Smooth muscle cell (in vitro differentiated cells): ENCODE measurements at regions not wholly inside any gene's neighbourhood (a gene's known extent, or its start where the extent isn't known, plus 50 kb on each side); places are given as distances from the start of the nearest gene placed in this dataset.

ENCODE experiments used
- DNase-seq: peaks from one replicate; lab custom pipeline; 2025; ENCODE audit not compliant: unreplicated experiment; lab: John Stamatoyannopoulos, UW
- H2AFZ ChIP-seq: fragments of 200-600 bp; sonication (generic); 2 replicates; pipeline ENCODE4 v1.6.0; 2016; ENCODE audit warnings: antibody characterized with exemption, low read depth, mild to moderate bottlenecking
- H3F3A ChIP-seq: fragments of 200-600 bp; sonication (generic); 2 replicates; pipeline ENCODE4 v1.6.0; 2017; ENCODE audit warnings: antibody characterized with exemption, low read depth
- H3K27ac ChIP-seq: fragments of 200-600 bp; sonication (generic); 2 replicates; pipeline ENCODE4 v1.5.1; 2016; ENCODE audit warnings: low read depth, mild to moderate bottlenecking
- H3K27me3 ChIP-seq: fragments of 200-600 bp; sonication (generic); 2 replicates; pipeline ENCODE4 v1.6.1; 2016; ENCODE audit warnings: low read depth, mild to moderate bottlenecking
- H3K36me3 ChIP-seq: fragments of 200-600 bp; sonication (generic); 2 replicates; pipeline ENCODE4 v1.5.1; 2016; ENCODE audit warnings: low read depth
- H3K4me1 ChIP-seq: fragments of 200-600 bp; sonication (generic); 2 replicates; pipeline ENCODE4 v1.5.1; 2016; ENCODE audit warnings: low read depth
- H3K4me2 ChIP-seq: fragments of 200-600 bp; sonication (generic); 2 replicates; pipeline ENCODE4 v1.6.0; 2016; ENCODE audit warnings: mild to moderate bottlenecking
- H3K4me3 ChIP-seq: fragments of 200-600 bp; sonication (generic); 2 replicates; pipeline ENCODE4 v1.5.1; 2016; ENCODE audit warnings: mild to moderate bottlenecking
- H3K79me2 ChIP-seq: fragments of 200-600 bp; sonication (generic); 2 replicates; pipeline ENCODE4 v1.6.0; 2016; ENCODE audit warnings: low read depth, mild to moderate bottlenecking
- H3K9ac ChIP-seq: fragments of 200-600 bp; sonication (generic); 2 replicates; pipeline ENCODE4 v1.6.0; 2016; ENCODE audit warnings: low read depth
- H3K9me3 ChIP-seq: fragments of 200-600 bp; sonication (generic); replicated peaks from 2 replicates; pipeline ENCODE4 v1.5.1; 2016; ENCODE audit warnings: low read depth
- H4K20me1 ChIP-seq: fragments of 200-600 bp; sonication (generic); 2 replicates; pipeline ENCODE4 v1.6.0; 2016; ENCODE audit warnings: low read depth
- WGBS: methylation state at CpG from one replicate; pipeline ENCODE4 v1.1.7; 2016; ENCODE audit warnings: low lambda C conversion rate; 5-methylcytosine and 5-hydroxymethylcytosine counted together
- TF ChIP-seq, protein P1 (sequence below): fragments of 200-600 bp; sonication (generic); IDR thresholded peaks from 2 replicates; pipeline ENCODE4 v1.5.1; 2017; ENCODE audit warnings: borderline replicate concordance, mild to moderate bottlenecking, antibody characterized with exemption; ENCODE audit not compliant: insufficient read depth, poor library complexity, severe bottlenecking

DNA sequence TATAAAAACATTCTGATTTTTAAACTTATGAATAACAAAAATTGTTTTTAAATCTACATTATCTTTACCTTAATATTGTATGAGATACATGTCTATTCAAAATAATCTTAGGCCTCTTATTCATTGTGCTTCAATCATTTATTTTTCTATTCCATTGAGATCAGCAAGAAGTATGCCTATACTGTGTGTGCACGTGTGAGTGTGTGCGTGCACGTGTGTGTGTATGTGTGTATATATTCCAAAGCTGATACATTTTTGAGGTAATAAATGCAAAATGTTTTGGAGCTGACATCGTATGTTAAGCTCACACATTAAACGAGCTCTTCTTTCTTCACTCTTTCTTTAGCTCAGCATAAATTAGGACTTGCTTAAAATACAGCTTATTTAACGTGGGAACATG lies 1701.2 kb upstream of the PCDH10 start:
- H3K4me3 ChIP-seq, result no peak overlapping the region
- no peak overlapping the region for H3K27ac ChIP-seq
- H3F3A ChIP-seq, result no peaks in the 10 kb centered on the region
- H3K4me2 ChIP-seq, result no peak overlapping the region
- H3K9ac ChIP-seq, result no peak overlapping the region
- no peaks in the 10 kb centered on the region for H3K4me1 ChIP-seq
- peak overlapping the region; percentile 39 for H2AFZ ChIP-seq
- no peaks in the 10 kb centered on the region for H4K20me1 ChIP-seq
- TF ChIP-seq, protein P1, sequence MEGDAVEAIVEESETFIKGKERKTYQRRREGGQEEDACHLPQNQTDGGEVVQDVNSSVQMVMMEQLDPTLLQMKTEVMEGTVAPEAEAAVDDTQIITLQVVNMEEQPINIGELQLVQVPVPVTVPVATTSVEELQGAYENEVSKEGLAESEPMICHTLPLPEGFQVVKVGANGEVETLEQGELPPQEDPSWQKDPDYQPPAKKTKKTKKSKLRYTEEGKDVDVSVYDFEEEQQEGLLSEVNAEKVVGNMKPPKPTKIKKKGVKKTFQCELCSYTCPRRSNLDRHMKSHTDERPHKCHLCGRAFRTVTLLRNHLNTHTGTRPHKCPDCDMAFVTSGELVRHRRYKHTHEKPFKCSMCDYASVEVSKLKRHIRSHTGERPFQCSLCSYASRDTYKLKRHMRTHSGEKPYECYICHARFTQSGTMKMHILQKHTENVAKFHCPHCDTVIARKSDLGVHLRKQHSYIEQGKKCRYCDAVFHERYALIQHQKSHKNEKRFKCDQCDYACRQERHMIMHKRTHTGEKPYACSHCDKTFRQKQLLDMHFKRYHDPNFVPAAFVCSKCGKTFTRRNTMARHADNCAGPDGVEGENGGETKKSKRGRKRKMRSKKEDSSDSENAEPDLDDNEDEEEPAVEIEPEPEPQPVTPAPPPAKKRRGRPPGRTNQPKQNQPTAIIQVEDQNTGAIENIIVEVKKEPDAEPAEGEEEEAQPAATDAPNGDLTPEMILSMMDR, result no peak
- no peaks in the 10 kb centered on the region for H3K9me3 ChIP-seq
- no peaks in the 10 kb centered on the region for H3K79me2 ChIP-seq
- no peaks in the 10 kb centered on the region for H3K36me3 ChIP-seq
- no peak for DNase-seq
- WGBS, result 80% methylated on average over 6 of the region's 6 CpGs
- H3K27me3 ChIP-seq, result no peaks in the 10 kb centered on the region

DNA sequence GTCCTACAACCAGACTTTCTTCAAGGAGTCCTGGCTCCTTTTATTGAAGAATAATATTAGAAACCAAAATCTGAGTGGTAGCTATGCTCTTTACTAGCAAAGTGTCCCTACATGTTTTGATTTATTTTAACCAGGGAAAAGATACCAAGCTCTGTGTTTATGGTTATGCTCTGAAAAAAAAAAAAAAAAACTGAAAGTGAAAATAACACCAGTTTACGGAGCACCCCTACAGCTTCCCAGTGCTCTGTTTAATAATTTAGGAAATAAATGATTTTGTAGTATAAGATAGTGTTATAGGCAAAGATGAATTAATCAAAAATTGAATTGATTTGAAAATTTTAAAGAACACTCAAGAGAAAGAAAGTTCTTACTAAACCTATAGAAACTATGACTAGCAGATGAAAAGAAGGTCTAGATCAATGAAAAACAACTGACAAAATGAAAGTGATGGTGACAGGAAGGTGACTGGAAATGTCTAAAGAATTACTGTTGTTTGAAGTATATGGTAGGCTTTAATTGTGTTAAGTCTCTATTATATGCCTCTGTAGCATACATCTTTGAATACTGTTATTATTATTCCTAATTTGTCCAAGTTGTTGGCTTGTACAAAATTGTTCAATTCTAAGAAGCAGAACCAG lies 1698.4 kb upstream of the PCDH10 start:
- no peak for DNase-seq
- no peak overlapping the region for H2AFZ ChIP-seq
- no peak overlapping the region for H3K9ac ChIP-seq
- H3K79me2 ChIP-seq, result no peaks in the 10 kb centered on the region
- no peak overlapping the region for H3K4me2 ChIP-seq
- TF ChIP-seq, protein P1, result no peak
- no peaks in the 10 kb centered on the region for H3K36me3 ChIP-seq
- 100% methylated on average over 1 of the region's 1 CpG for WGBS
- H3K27ac ChIP-seq, result no peak overlapping the region
- H3K27me3 ChIP-seq, result no peaks in the 10 kb centered on the region
- H3F3A ChIP-seq, result no peaks in the 10 kb centered on the region
- H4K20me1 ChIP-seq, result no peaks in the 10 kb centered on the region
- no peaks in the 10 kb centered on the region for H3K4me1 ChIP-seq
- no peak overlapping the region for H3K4me3 ChIP-seq
- no peaks in the 10 kb centered on the region for H3K9me3 ChIP-seq

DNA sequence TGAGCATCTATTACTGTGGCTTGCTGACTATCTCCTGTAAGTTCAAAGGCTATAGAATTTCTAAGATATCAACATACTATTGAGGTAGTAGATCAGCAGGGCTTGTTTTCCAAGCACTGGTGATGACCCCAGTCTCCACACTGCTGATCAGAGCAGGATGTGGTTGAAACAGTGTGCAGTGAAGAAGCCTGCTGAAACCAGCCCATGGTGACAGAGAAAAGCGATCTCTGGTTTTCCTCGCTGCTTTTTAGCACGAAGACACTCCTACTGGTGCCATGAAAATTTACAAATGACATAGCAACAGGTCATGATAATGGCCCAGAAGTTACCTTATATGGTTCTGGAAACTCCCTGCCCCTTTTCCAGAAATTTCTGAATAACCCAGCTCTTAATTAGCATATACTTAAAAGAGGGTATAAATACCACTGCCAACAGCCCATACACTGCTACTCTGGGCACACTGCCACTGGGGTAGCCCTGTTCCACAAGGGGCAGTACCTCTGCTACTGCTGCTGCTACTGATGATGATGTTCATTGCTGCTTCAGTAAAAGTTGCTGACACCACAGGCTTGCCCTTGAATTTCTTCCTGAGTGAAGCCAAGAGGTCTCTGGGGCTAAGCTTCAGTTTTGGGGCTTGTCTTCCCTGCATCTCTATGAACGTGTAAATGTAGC lies 1689.5 kb upstream of the PCDH10 start:
- no peak overlapping the region for H3K27ac ChIP-seq
- no peaks in the 10 kb centered on the region for H3F3A ChIP-seq
- TF ChIP-seq, protein P1, result no peak
- no peaks in the 10 kb centered on the region for H3K4me1 ChIP-seq
- H3K79me2 ChIP-seq, result no peaks in the 10 kb centered on the region
- no peak for DNase-seq
- no peak overlapping the region for H3K4me3 ChIP-seq
- H4K20me1 ChIP-seq, result no peaks in the 10 kb centered on the region
- no peak overlapping the region for H2AFZ ChIP-seq
- no peaks in the 10 kb centered on the region for H3K9me3 ChIP-seq
- H3K27me3 ChIP-seq, result no peaks in the 10 kb centered on the region
- no peaks in the 10 kb centered on the region for H3K36me3 ChIP-seq
- no peak overlapping the region for H3K9ac ChIP-seq
- 80% methylated on average over 4 of the region's 4 CpGs for WGBS
- no peak overlapping the region for H3K4me2 ChIP-seq

DNA sequence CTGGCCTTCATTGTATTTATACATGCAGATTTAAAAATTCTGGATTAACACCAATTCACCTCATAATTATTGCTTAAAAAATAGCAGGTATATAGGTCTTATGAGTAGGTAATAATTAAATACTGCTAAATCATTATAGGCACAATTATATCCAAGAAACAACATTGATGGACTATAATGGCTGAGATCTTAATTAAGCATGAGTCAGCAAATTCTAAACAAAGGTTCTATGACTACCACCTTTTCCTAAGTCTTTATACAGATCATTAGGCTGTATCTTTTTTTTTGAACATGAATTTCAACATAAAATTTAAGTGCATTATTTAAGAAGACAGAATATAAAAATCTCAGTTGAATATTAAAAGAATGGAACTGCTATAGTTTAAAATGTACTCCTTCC lies 1678.7 kb upstream of the PCDH10 start:
- TF ChIP-seq, protein P1, result no peak
- H3K4me3 ChIP-seq, result no peak overlapping the region
- no peak overlapping the region for H2AFZ ChIP-seq
- no peaks in the 10 kb centered on the region for H3K9me3 ChIP-seq
- no peaks in the 10 kb centered on the region for H4K20me1 ChIP-seq
- no peak overlapping the region for H3K27ac ChIP-seq
- H3K4me2 ChIP-seq, result no peak overlapping the region
- no peaks in the 10 kb centered on the region for H3K27me3 ChIP-seq
- H3K4me1 ChIP-seq, result no peaks in the 10 kb centered on the region
- H3F3A ChIP-seq, result no peaks in the 10 kb centered on the region
- no peaks in the 10 kb centered on the region for H3K79me2 ChIP-seq
- no peak overlapping the region for H3K9ac ChIP-seq
- H3K36me3 ChIP-seq, result no peaks in the 10 kb centered on the region
- DNase-seq, result no peak
